Spinal cord (tissue), 9 donors: ENCODE measurements at regions not wholly inside any gene's neighbourhood (a gene's known extent, or its start where the extent isn't known, plus 50 kb on each side); places are given as distances from the start of the nearest gene placed in this dataset.
A peak's percentile ranks its signal among the peaks of the same experiment; 100 is the strongest.

Experiments used
- DNase-seq, 6 donors: peaks; one replicate each; pipeline versions ENCODE4 v3.0.0 to v3.0.0-alpha.2; 2013 to 2015; ENCODE audit warnings: low spot score in 6 of 6, low read depth in 4 of 6
- H3K27ac ChIP-seq: one replicate; pipeline ENCODE4 v1.5.1; 2013; ENCODE audit warnings: low read depth, low read length, control low read depth
- H3K27me3 ChIP-seq: one replicate; pipeline ENCODE4 v1.6.1; 2013; ENCODE audit warnings: low read length; ENCODE audit not compliant: control insufficient read depth, insufficient read depth
- H3K36me3 ChIP-seq: one replicate; pipeline ENCODE4 v1.6.1; 2013; ENCODE audit warnings: low read length; ENCODE audit not compliant: control insufficient read depth, insufficient read depth
- H3K4me1 ChIP-seq: one replicate; pipeline ENCODE4 v1.6.1; 2013; ENCODE audit warnings: low read length; ENCODE audit not compliant: control insufficient read depth, insufficient read depth
- H3K4me3 ChIP-seq: one replicate; pipeline ENCODE4 v1.5.1; 2013; ENCODE audit warnings: low read depth, low read length, control low read depth
- H3K9me3 ChIP-seq: one replicate; pipeline ENCODE4 v1.6.1; 2013; ENCODE audit warnings: low read length; ENCODE audit not compliant: control insufficient read depth, insufficient read depth
- WGBS: methylation state at CpG from one replicate; pipeline ENCODE4 v1.1.5; 2013; ENCODE audit warnings: missing lambda C conversion rate; ENCODE audit not compliant: insufficient coverage; 5-methylcytosine and 5-hydroxymethylcytosine counted together
- donor health status: healthy.

GRCh38 chr14:101471723-101472517, 89.4 kb upstream of the DIO3 start:
- peaks cover 23% of the 10 kb centered on the region for H3K4me1 ChIP-seq
- H3K27ac ChIP-seq, result no peak overlapping the region
- H3K36me3 ChIP-seq, result no peaks in the 10 kb centered on the region
- no peaks in the 10 kb centered on the region for H3K27me3 ChIP-seq
- 86% methylated on average over 15 of the region's 16 CpGs for WGBS
- no peak for DNase-seq
- H3K9me3 ChIP-seq, result no peaks in the 10 kb centered on the region
- H3K4me3 ChIP-seq, result no peak overlapping the region

- Histone ChIP-seq H3K27me3 (no peaks in the 10 kb centered on the region), H3K4me1 (peaks cover 27% of the 10 kb centered on the region), H3K9me3 (no peaks in the 10 kb centered on the region), H3K36me3 (no peaks in the 10 kb centered on the region), H3K4me3 (no peak overlapping the region), H3K27ac (no peak overlapping the region)
- WGBS, result 77% methylated on average over 6 of the region's 6 CpGs
- DNase-seq, result no peak
These were observed 88.8 kb upstream of the DIO3 start for GRCh38 chr14:101472518-101472849.

- Histone ChIP-seq H3K36me3 (no peaks in the 10 kb centered on the region), H3K27ac (no peak overlapping the region), H3K9me3 (no peaks in the 10 kb centered on the region), H3K27me3 (no peaks in the 10 kb centered on the region), H3K4me3 (no peak overlapping the region), H3K4me1 (peaks cover 31% of the 10 kb centered on the region)
- DNase-seq, result no peak
- 69% methylated on average over 8 of the region's 12 CpGs for WGBS
These were observed 88.1 kb upstream of the DIO3 start for GRCh38 chr14:101473045-101473729.

- H3K36me3 ChIP-seq, result no peaks in the 10 kb centered on the region
- no peak overlapping the region for H3K27ac ChIP-seq
- H3K9me3 ChIP-seq, result no peaks in the 10 kb centered on the region
- no peaks in the 10 kb centered on the region for H3K27me3 ChIP-seq
- H3K4me1 ChIP-seq, result peaks cover 31% of the 10 kb centered on the region
- WGBS, result 70% methylated on average over 15 of the region's 23 CpGs
- no peak for DNase-seq
- H3K4me3 ChIP-seq, result no peak overlapping the region
These were observed 87.3 kb upstream of the DIO3 start for GRCh38 chr14:101473795-101474562.

- no peak overlapping the region for H3K4me3 ChIP-seq
- no peak overlapping the region for H3K27ac ChIP-seq
- no peaks in the 10 kb centered on the region for H3K9me3 ChIP-seq
- DNase-seq, result peak in 1 of 6 donors; percentile 52
- H3K36me3 ChIP-seq, result no peaks in the 10 kb centered on the region
- no peaks in the 10 kb centered on the region for H3K27me3 ChIP-seq
- WGBS, result 75% methylated on average over 18 of the region's 19 CpGs
- peaks cover 26% of the 10 kb centered on the region for H3K4me1 ChIP-seq
These were observed 86.5 kb upstream of the DIO3 start for GRCh38 chr14:101474563-101475455.

GRCh38 chr14:101475456-101476257, 85.6 kb upstream of the DIO3 start:
- Histone ChIP-seq H3K9me3 (no peaks in the 10 kb centered on the region), H3K27me3 (no peaks in the 10 kb centered on the region), H3K4me1 (peaks cover 27% of the 10 kb centered on the region), H3K4me3 (no peak overlapping the region), H3K36me3 (no peaks in the 10 kb centered on the region), H3K27ac (no peak overlapping the region)
- 77% methylated on average over 19 of the region's 26 CpGs for WGBS
- DNase-seq, result no peak

GRCh38 chr14:101476258-101476915, 84.9 kb upstream of the DIO3 start:
- H3K27me3 ChIP-seq, result no peaks in the 10 kb centered on the region
- peaks cover 28% of the 10 kb centered on the region for H3K4me1 ChIP-seq
- no peak overlapping the region for H3K4me3 ChIP-seq
- no peak for DNase-seq
- 95% methylated on average over 8 of the region's 9 CpGs for WGBS
- H3K9me3 ChIP-seq, result no peaks in the 10 kb centered on the region
- no peak overlapping the region for H3K27ac ChIP-seq
- H3K36me3 ChIP-seq, result no peaks in the 10 kb centered on the region

- Histone ChIP-seq H3K27me3 (no peaks in the 10 kb centered on the region), H3K27ac (no peak overlapping the region), H3K36me3 (no peaks in the 10 kb centered on the region), H3K4me1 (peaks cover 28% of the 10 kb centered on the region), H3K4me3 (no peak overlapping the region), H3K9me3 (no peaks in the 10 kb centered on the region)
- WGBS, result 54% methylated on average over 8 of the region's 14 CpGs
- peak in 1 of 6 donors; percentile 13 for DNase-seq
These were observed 84.3 kb upstream of the DIO3 start for GRCh38 chr14:101476916-101477553.
